ENCODE measurements at regions not wholly inside any gene's neighbourhood (a gene's known extent, or its start where the extent isn't known, plus 50 kb on each side); places are given as distances from the start of the nearest gene placed in this dataset.
"Not testable (repeated sequence)": the region's sequence is repeated elsewhere in the genome, so short reads cannot be mapped to it uniquely, and the experiment has no call there.

DNA sequence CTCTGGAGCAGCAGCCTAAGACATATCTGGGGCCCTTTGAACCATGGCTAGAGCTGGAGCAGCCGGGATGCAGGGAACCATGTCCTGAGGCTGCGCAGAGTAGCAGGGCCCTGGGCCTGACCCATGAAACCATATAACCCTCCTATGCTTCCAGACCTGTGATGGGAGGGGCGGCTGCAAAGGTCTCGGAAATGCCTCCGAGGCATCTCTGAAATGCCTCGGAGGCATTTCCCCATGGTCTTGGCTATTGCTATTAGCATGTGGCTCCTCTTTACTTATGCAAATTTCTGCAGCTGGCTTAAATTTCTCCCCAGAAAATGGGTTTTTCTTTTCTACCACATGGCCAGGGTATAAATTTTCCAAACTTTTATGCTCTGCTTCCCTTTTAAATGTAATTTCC, 302.1 kb upstream of the NOTCH2NLA start:
- H3K9me1 ChIP-seq (ENCODE audit: insufficient read depth, low read length); dilution Hi-C loops (cut with HindIII; ENCODE audit: low sequenced_read_pairs, unreplicated experiment); H3K4me1 ChIP-seq (ENCODE audit: control insufficient read depth, insufficient read depth, low read length); H4K8ac ChIP-seq (ENCODE audit: low read depth in 2 of 2, low read length in 2 of 2); POLR2A ChIA-PET (ENCODE audit: unreplicated experiment); H4K20me1 ChIP-seq (ENCODE audit: insufficient read depth, low read length); intact Hi-C loops (cut with micrococcal nuclease); H3K4me3 ChIP-seq (ENCODE audit: insufficient read depth, low read depth, low read length); H2BK120ac ChIP-seq (ENCODE audit: low read depth, low read length); H3K4ac ChIP-seq (ENCODE audit: low read depth, low read length); H3K18ac ChIP-seq (ENCODE audit: low read depth, low read length); H2AK5ac ChIP-seq (ENCODE audit: low read depth, low read length); H3K56ac ChIP-seq (ENCODE audit: extremely low read depth, insufficient read depth, low read length); CTCF ChIA-PET; in situ Hi-C loops (cut with MboI; ENCODE audit: low sequenced_read_pairs); H3K4me2 ChIP-seq (ENCODE audit: low read depth, low read length); DNase-seq; H2BK5ac ChIP-seq (ENCODE audit: low read depth, low read length, poor library complexity, severe bottlenecking); H2AFZ ChIP-seq (replicated peaks; ENCODE audit: low read length, poor library complexity); H3K27me3 ChIP-seq (ENCODE audit: control insufficient read depth, insufficient read depth, low read length); H3K27ac ChIP-seq (ENCODE audit: insufficient read depth, low read length); H3K14ac ChIP-seq (replicated peaks; ENCODE audit: low read depth, low read length); H2BK20ac ChIP-seq (ENCODE audit: low read depth, low read length); H3K9me3 ChIP-seq (ENCODE audit: control insufficient read depth, insufficient read depth, low read length); H4K5ac ChIP-seq (ENCODE audit: low read depth, low read length); H3K36me3 ChIP-seq (ENCODE audit: control insufficient read depth, insufficient read depth, low read length); ATAC-seq (ENCODE audit: low read depth); H3K79me1 ChIP-seq (ENCODE audit: low read depth in 1 of 2, low read length in 2 of 2); H3K9ac ChIP-seq (ENCODE audit: low read depth, low read length); H2AK9ac ChIP-seq (replicated peaks; ENCODE audit: low read depth, low read length, poor library complexity); H2BK15ac ChIP-seq (ENCODE audit: low read depth, low read length); BruUV-seq (replicated peaks); H4K91ac ChIP-seq (ENCODE audit: insufficient read depth, low read depth, low read length); H3K23ac ChIP-seq (ENCODE audit: low read depth, low read length): not testable (repeated sequence)
- no CpG with 5 or more reads among the region's 6 CpGs for WGBS, 2 experiments (ENCODE audit: extremely low coverage in 2 of 2, insufficient read length in 1 of 2)

- H3K4ac ChIP-seq (ENCODE audit: low read depth, low read length); H3K9me3 ChIP-seq (ENCODE audit: control insufficient read depth, insufficient read depth, low read length); H4K20me1 ChIP-seq (ENCODE audit: insufficient read depth, low read length); H2BK15ac ChIP-seq (ENCODE audit: low read depth, low read length); H4K91ac ChIP-seq (ENCODE audit: insufficient read depth, low read depth, low read length); H3K14ac ChIP-seq (replicated peaks; ENCODE audit: low read depth, low read length); H4K5ac ChIP-seq (ENCODE audit: low read depth, low read length); H3K4me3 ChIP-seq (ENCODE audit: insufficient read depth, low read depth, low read length); H3K18ac ChIP-seq (ENCODE audit: low read depth, low read length); H3K9ac ChIP-seq (ENCODE audit: low read depth, low read length); H2BK20ac ChIP-seq (ENCODE audit: low read depth, low read length); H3K4me1 ChIP-seq (ENCODE audit: control insufficient read depth, insufficient read depth, low read length); H3K4me2 ChIP-seq (ENCODE audit: low read depth, low read length); ATAC-seq (ENCODE audit: low read depth); H3K27me3 ChIP-seq (ENCODE audit: control insufficient read depth, insufficient read depth, low read length); H3K56ac ChIP-seq (ENCODE audit: extremely low read depth, insufficient read depth, low read length); H3K9me1 ChIP-seq (ENCODE audit: insufficient read depth, low read length); H3K23ac ChIP-seq (ENCODE audit: low read depth, low read length); H2BK120ac ChIP-seq (ENCODE audit: low read depth, low read length); H3K79me1 ChIP-seq (ENCODE audit: low read depth in 1 of 2, low read length in 2 of 2); dilution Hi-C loops (cut with HindIII; ENCODE audit: low sequenced_read_pairs, unreplicated experiment); H4K8ac ChIP-seq (ENCODE audit: low read depth in 2 of 2, low read length in 2 of 2); DNase-seq; H2AK5ac ChIP-seq (ENCODE audit: low read depth, low read length); POLR2A ChIA-PET (ENCODE audit: unreplicated experiment); in situ Hi-C loops (cut with MboI; ENCODE audit: low sequenced_read_pairs); BruUV-seq (replicated peaks); H3K27ac ChIP-seq (ENCODE audit: insufficient read depth, low read length); H3K36me3 ChIP-seq (ENCODE audit: control insufficient read depth, insufficient read depth, low read length); H2AFZ ChIP-seq (replicated peaks; ENCODE audit: low read length, poor library complexity); CTCF ChIA-PET; H2BK5ac ChIP-seq (ENCODE audit: low read depth, low read length, poor library complexity, severe bottlenecking); intact Hi-C loops (cut with micrococcal nuclease); H2AK9ac ChIP-seq (replicated peaks; ENCODE audit: low read depth, low read length, poor library complexity): not testable (repeated sequence)
- WGBS, 2 experiments (ENCODE audit: extremely low coverage in 2 of 2, insufficient read length in 1 of 2) = no CpG with 5 or more reads among the region's 4 CpGs
These were observed 294.0 kb upstream of the NOTCH2NLA start for GRCh38 chr1:146522812-146523211.
